Smooth muscle cell (in vitro differentiated cells): ENCODE measurements at regions not wholly inside any gene's neighbourhood (a gene's known extent, or its start where the extent isn't known, plus 50 kb on each side); places are given as distances from the start of the nearest gene placed in this dataset.

ENCODE experiments used
- DNase-seq: peaks from one replicate; lab custom pipeline; 2025; ENCODE audit not compliant: unreplicated experiment; lab: John Stamatoyannopoulos, UW
- H2AFZ ChIP-seq: fragments of 200-600 bp; sonication (generic); 2 replicates; pipeline ENCODE4 v1.6.0; 2016; ENCODE audit warnings: antibody characterized with exemption, low read depth, mild to moderate bottlenecking
- H3F3A ChIP-seq: fragments of 200-600 bp; sonication (generic); 2 replicates; pipeline ENCODE4 v1.6.0; 2017; ENCODE audit warnings: antibody characterized with exemption, low read depth
- H3K27ac ChIP-seq: fragments of 200-600 bp; sonication (generic); 2 replicates; pipeline ENCODE4 v1.5.1; 2016; ENCODE audit warnings: low read depth, mild to moderate bottlenecking
- H3K27me3 ChIP-seq: fragments of 200-600 bp; sonication (generic); 2 replicates; pipeline ENCODE4 v1.6.1; 2016; ENCODE audit warnings: low read depth, mild to moderate bottlenecking
- H3K36me3 ChIP-seq: fragments of 200-600 bp; sonication (generic); 2 replicates; pipeline ENCODE4 v1.5.1; 2016; ENCODE audit warnings: low read depth
- H3K4me1 ChIP-seq: fragments of 200-600 bp; sonication (generic); 2 replicates; pipeline ENCODE4 v1.5.1; 2016; ENCODE audit warnings: low read depth
- H3K4me2 ChIP-seq: fragments of 200-600 bp; sonication (generic); 2 replicates; pipeline ENCODE4 v1.6.0; 2016; ENCODE audit warnings: mild to moderate bottlenecking
- H3K4me3 ChIP-seq: fragments of 200-600 bp; sonication (generic); 2 replicates; pipeline ENCODE4 v1.5.1; 2016; ENCODE audit warnings: mild to moderate bottlenecking
- H3K79me2 ChIP-seq: fragments of 200-600 bp; sonication (generic); 2 replicates; pipeline ENCODE4 v1.6.0; 2016; ENCODE audit warnings: low read depth, mild to moderate bottlenecking
- H3K9ac ChIP-seq: fragments of 200-600 bp; sonication (generic); 2 replicates; pipeline ENCODE4 v1.6.0; 2016; ENCODE audit warnings: low read depth
- H3K9me3 ChIP-seq: fragments of 200-600 bp; sonication (generic); replicated peaks from 2 replicates; pipeline ENCODE4 v1.5.1; 2016; ENCODE audit warnings: low read depth
- H4K20me1 ChIP-seq: fragments of 200-600 bp; sonication (generic); 2 replicates; pipeline ENCODE4 v1.6.0; 2016; ENCODE audit warnings: low read depth
- WGBS: methylation state at CpG from one replicate; pipeline ENCODE4 v1.1.7; 2016; ENCODE audit warnings: low lambda C conversion rate; 5-methylcytosine and 5-hydroxymethylcytosine counted together
- TF ChIP-seq, protein P1 (sequence below): fragments of 200-600 bp; sonication (generic); IDR thresholded peaks from 2 replicates; pipeline ENCODE4 v1.5.1; 2017; ENCODE audit warnings: borderline replicate concordance, mild to moderate bottlenecking, antibody characterized with exemption; ENCODE audit not compliant: insufficient read depth, poor library complexity, severe bottlenecking

DNA sequence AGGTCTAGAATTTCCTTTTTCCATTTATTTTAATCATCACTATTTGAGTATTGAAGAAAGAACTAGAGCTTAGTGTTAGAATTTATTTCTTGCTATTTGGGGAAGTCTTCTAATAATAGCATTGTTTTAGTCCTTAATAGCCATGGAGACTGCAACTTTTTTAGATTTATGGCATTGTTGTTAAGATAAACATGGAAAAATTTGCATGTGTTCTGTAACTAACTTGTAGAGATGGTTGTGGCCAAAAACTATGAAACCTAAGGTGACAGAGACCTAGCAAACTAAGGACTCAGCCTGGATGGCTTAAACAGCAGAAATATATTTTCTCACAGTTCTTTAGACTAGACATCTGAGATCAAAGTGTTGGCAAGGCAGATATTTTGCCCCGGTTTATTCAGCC is 246.4 kb downstream of the SPRY2 start:
- Histone ChIP-seq H3K4me1 (no peaks in the 10 kb centered on the region), H3K27ac (no peak overlapping the region), H3K9me3 (no peaks in the 10 kb centered on the region), H3K9ac (no peak overlapping the region), H3K27me3 (no peaks in the 10 kb centered on the region), H3K4me3 (no peak overlapping the region), H4K20me1 (no peaks in the 10 kb centered on the region), H3K4me2 (no peak overlapping the region), H3K79me2 (no peaks in the 10 kb centered on the region), H3F3A (no peaks in the 10 kb centered on the region), H2AFZ (no peak overlapping the region), H3K36me3 (no peaks in the 10 kb centered on the region)
- no peak for DNase-seq
- TF ChIP-seq, protein P1, sequence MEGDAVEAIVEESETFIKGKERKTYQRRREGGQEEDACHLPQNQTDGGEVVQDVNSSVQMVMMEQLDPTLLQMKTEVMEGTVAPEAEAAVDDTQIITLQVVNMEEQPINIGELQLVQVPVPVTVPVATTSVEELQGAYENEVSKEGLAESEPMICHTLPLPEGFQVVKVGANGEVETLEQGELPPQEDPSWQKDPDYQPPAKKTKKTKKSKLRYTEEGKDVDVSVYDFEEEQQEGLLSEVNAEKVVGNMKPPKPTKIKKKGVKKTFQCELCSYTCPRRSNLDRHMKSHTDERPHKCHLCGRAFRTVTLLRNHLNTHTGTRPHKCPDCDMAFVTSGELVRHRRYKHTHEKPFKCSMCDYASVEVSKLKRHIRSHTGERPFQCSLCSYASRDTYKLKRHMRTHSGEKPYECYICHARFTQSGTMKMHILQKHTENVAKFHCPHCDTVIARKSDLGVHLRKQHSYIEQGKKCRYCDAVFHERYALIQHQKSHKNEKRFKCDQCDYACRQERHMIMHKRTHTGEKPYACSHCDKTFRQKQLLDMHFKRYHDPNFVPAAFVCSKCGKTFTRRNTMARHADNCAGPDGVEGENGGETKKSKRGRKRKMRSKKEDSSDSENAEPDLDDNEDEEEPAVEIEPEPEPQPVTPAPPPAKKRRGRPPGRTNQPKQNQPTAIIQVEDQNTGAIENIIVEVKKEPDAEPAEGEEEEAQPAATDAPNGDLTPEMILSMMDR = no peak
- WGBS = 88% methylated on average over 1 of the region's 1 CpG

DNA sequence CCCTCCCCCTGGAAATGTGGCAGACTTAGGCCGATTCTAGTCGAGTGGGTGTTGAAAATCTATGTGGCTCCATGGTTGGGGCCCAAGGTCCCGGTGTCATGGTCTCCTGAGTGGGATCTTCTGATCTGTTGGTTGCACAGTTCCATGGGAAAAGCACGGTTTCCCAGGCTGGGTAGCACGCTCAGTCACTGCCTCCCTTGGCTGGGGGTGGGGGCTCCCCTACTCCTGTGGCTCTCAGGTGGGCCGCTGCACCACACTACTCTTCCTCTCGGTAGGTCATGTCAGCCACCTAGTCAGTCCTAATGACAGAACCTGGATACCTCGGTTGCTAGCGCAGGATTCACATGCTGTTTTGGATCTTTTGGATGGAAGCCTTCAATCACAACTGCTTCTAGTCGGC is 247.0 kb downstream of the SPRY2 start:
- no peaks in the 10 kb centered on the region for H3F3A ChIP-seq
- H3K4me2 ChIP-seq = no peak overlapping the region
- TF ChIP-seq, protein P1 = no peak
- no peaks in the 10 kb centered on the region for H3K27me3 ChIP-seq
- no peaks in the 10 kb centered on the region for H3K4me1 ChIP-seq
- WGBS = 94% methylated on average over 10 of the region's 10 CpGs
- H3K9ac ChIP-seq = no peak overlapping the region
- H3K27ac ChIP-seq = no peak overlapping the region
- H3K4me3 ChIP-seq = no peak overlapping the region
- no peak overlapping the region for H2AFZ ChIP-seq
- H3K36me3 ChIP-seq = no peaks in the 10 kb centered on the region
- H3K79me2 ChIP-seq = no peaks in the 10 kb centered on the region
- no peaks in the 10 kb centered on the region for H3K9me3 ChIP-seq
- H4K20me1 ChIP-seq = no peaks in the 10 kb centered on the region
- DNase-seq = no peak

DNA sequence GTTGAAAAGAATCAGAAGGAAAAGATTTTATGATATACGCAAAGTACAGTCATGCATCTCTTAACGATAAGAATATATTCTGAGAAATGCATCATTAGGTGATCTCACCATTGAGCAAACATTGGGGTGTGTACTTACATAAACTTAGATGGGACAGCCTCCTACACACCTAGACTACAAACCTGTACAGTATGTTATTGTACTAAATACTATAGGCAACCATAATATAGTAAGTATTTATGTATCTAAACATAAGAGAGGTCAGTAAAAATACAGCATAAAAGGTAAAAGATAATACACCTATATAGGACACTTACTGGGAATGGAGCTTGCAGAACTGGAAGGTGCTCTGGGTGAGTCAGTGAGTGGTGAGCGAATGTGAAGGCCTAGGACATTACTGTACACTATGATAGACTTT is 254.6 kb downstream of the SPRY2 start:
- H3K4me1 ChIP-seq = peaks cover 8% of the 10 kb centered on the region
- peak overlapping the region; percentile 75 for H3K27ac ChIP-seq
- H3K9me3 ChIP-seq = no peaks in the 10 kb centered on the region
- no peak overlapping the region for H3K4me3 ChIP-seq
- no peak overlapping the region for H3K9ac ChIP-seq
- 75% methylated on average over 3 of the region's 3 CpGs for WGBS
- TF ChIP-seq, protein P1 = no peak
- peak overlapping the region; percentile 0 for H2AFZ ChIP-seq
- H3K79me2 ChIP-seq = no peaks in the 10 kb centered on the region
- H3K4me2 ChIP-seq = no peak overlapping the region
- H3F3A ChIP-seq = no peaks in the 10 kb centered on the region
- no peaks in the 10 kb centered on the region for H3K27me3 ChIP-seq
- no peak for DNase-seq
- no peaks in the 10 kb centered on the region for H3K36me3 ChIP-seq
- no peaks in the 10 kb centered on the region for H4K20me1 ChIP-seq

DNA sequence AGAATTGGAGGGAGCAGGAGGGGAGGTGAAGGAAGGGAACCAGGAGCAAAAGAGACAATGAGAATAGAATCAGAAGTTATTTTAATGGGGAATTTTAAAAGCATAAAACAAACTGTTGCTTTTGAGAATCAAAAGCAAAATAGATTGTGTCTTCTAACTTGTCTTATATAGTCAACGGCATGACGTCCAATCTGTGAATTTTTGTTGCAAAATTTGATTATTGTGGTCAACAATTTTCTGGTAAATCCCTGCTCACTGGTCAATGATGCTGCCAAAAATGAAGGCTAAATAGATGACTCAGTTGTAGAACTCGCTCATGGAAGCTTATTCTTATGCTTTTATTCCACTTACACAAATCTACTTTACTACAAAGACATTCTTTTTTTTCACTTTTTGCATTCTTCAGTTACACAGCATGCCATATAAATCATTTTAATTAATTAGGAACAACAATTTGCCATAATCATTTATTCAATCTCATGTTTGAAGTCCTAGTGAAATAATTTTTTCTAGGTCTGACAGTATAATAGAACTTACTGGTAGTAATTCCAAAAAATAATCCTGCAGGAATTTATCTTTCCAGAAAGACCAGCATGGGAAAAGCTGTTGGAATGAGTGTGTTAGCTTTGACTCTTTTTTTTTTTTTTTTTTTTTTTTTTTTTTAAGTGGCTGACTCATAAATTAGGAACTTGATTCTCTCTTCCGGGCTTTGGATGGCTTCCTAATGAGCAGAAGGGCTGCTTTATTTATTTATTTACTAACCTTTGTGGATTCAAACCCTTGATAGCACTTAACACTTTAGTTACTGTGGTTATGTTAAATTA is 256.9 kb downstream of the SPRY2 start:
- DNase-seq = no peak
- peak overlapping the region; percentile 40 for H3K9ac ChIP-seq
- H3K36me3 ChIP-seq = no peaks in the 10 kb centered on the region
- no peaks in the 10 kb centered on the region for H3K9me3 ChIP-seq
- H3K27ac ChIP-seq = peak overlapping the region; percentile 88
- peak overlapping the region; percentile 40 for H2AFZ ChIP-seq
- 22% methylated on average over 4 of the region's 4 CpGs for WGBS
- peak overlapping the region; percentile 79 for H3K4me2 ChIP-seq
- no peaks in the 10 kb centered on the region for H3K79me2 ChIP-seq
- H3K27me3 ChIP-seq = no peaks in the 10 kb centered on the region
- TF ChIP-seq, protein P1 = no peak
- H3F3A ChIP-seq = no peaks in the 10 kb centered on the region
- H3K4me3 ChIP-seq = no peak overlapping the region
- H3K4me1 ChIP-seq = peaks cover 8% of the 10 kb centered on the region
- H4K20me1 ChIP-seq = no peaks in the 10 kb centered on the region
